ENCODE measurements at regions not wholly inside any gene's neighbourhood (a gene's known extent, or its start where the extent isn't known, plus 50 kb on each side); places are given as distances from the start of the nearest gene placed in this dataset.
"Not testable (repeated sequence)": the region's sequence is repeated elsewhere in the genome, so short reads cannot be mapped to it uniquely, and the experiment has no call there.

DNA sequence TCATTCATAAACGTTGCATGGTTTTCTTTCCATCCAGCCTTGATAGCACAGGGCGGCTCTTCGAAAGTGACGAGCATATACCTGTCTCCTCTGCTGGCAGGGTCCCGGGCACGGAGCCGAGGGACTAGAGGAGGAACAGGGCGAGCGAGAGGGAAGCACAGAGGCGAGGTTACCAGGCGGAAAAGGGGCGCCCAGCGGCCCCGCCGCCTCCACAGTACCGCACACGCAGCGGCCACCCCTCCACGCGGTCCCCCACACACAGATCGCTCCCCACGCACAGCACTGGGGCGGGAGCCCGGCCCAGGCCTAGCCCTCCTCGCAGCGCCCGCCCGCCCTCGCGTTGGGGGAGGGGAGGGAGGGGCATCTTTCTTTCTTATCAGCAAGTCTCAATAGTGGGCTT is 296.6 kb upstream of the DAB2 start:
- DNase-seq, result no peak

GRCh38 chr5:39720136-39720535 is 295.4 kb upstream of the DAB2 start:
- DNase-seq, result no peak

DNA sequence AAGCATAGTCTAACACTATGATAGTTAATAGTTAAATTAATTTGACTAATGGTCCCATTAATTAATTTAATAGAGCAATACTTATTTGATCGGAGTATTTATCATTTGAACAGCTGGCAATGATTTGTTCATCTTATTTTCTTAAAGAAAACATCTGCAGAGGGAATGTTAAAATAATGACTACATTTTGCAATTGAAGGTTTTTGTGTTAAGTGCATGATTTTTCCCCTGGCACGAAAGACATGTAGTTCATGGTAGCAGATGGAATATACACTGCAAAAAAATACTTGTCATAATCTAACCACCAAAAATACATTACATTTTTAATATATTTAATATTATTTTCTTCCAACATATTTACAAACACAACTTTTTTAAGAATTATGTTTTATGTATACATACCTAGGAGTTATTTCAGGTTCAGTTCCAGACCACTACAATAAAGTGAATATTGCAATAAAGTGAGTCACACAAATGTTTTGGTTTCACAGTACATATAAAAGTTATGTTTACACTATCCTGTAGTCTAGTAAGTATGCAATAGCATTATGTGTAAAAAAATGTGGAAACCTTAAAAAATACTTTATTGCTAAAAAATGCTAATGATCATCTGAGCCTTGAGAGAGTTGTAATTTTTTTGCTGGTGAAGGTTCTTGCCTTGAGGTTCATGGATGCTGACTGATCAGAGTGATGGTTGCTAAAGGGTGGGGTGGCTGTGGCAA is 292.6 kb upstream of the DAB2 start:
- no peak for DNase-seq

DNA sequence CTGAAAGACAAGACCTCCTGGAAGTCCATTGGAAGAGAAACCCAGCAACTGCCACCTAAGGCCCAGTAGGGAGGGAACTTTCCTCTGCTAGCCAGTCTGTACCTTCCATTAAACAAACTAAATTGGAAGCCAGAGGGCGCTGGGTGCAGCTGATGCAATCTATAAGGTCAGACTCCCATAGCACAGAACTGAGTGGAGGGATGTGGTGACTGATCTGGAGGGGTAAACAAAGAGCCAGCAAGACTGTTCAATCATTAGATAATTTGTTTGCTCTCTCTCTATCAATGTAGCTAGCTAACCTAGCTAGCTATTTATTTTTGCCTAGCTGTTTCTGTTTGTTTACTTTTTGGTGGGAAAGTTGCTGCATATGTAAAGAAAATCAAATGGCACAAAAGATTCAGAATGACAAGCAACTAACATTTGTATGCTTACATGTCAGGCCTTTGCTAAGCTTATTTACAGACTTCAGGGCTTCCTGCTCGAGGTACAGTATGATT is 291.8 kb upstream of the DAB2 start:
- peak; percentile 19 for DNase-seq

- DNase-seq, result peak; percentile 55
These were observed 289.4 kb upstream of the DAB2 start for GRCh38 chr5:39714036-39714698.

DNA sequence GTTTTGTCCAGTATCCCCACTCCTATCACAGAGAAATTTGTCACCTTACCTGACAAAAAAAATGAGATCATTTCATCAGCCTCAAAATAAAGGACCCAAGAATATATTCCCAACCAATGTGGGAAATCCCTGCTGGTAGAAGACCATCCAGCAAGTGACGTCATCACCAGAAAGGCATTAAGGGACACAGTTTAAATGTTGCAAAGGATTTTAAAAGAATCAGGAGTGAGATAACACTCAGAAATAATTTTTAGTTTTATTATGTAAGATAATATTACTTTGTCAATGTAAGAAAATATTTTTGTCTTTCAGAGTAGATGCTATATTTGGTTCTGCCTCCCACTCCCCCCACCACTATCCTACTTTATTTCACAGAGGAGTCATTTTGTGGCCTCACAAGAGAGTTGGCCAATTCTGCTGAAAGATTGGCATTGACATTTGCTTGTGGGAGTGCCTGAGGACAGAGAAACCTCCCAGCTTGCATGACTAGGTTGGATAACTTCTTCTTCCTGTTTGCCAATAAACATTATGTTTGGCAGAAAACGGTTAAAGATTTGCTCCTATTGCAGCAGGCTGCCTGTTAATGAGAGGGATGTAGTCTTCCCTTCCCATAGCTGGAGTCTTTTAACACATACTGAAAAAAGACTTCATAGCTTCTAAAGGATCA is 288.6 kb upstream of the DAB2 start:
- no peak for DNase-seq

GRCh38 chr5:39712316-39713249 is 287.8 kb upstream of the DAB2 start:
- no peak for DNase-seq

DNA sequence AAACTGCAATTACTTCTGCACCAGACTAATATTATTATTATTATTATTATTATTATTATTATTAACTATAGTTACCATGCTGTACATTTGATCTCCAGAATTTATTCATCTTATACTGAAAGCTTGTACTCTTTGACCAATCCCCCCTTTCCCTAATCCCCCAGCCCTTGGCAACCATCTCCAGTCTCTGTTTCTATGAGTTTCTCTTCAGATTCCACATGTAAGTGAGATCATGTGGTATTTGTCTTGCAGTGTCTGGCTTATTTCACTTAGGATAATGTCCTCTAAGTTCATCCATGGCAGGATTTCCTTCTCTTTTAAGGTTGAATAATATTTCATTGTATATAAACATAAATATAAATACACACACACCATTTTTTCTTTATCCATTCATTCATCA is 287.0 kb upstream of the DAB2 start:
- no peak for DNase-seq

DNA sequence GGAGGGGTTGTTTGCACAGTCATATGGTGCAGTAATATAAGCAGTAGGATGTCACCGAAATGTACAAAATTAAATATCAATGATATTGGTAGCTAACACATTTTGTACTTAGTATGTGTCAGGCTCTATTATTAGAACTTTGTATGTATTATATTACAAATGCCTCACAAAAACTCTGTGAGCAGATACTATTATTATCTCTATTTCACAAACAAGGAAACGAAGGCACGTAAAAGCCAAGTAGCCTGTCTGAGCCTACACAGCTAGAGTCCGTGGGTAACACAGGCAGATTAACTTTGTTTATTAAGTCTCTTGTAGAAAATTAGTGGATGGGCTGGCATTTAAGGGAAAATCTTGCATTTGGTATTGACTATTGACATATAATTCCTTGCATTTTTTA is 284.3 kb upstream of the DAB2 start:
- DNase-seq, result no peak

GRCh38 chr5:39702928-39703327 is 278.1 kb upstream of the DAB2 start:
- DNase-seq, result no peak

DNA sequence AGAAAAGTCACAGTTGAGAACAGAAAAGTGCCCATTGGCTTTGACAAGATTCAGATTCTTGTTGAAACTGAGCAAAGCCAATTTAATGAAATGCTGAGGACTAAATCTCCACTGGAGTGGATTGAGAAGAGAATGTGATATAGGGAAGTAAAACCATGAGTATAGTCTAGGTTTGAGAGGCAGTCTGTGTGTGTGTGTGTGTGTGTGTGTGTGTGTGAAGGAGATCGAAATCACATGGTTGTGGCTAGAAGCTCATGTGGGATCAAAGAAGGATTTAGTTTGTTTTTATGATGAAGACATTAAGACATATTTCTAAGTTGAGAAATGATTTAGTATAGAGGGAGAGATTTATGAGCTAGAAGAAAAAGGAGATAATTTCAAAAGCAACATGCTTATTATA is 275.7 kb upstream of the DAB2 start:
- DNase-seq, result no peak

DNA sequence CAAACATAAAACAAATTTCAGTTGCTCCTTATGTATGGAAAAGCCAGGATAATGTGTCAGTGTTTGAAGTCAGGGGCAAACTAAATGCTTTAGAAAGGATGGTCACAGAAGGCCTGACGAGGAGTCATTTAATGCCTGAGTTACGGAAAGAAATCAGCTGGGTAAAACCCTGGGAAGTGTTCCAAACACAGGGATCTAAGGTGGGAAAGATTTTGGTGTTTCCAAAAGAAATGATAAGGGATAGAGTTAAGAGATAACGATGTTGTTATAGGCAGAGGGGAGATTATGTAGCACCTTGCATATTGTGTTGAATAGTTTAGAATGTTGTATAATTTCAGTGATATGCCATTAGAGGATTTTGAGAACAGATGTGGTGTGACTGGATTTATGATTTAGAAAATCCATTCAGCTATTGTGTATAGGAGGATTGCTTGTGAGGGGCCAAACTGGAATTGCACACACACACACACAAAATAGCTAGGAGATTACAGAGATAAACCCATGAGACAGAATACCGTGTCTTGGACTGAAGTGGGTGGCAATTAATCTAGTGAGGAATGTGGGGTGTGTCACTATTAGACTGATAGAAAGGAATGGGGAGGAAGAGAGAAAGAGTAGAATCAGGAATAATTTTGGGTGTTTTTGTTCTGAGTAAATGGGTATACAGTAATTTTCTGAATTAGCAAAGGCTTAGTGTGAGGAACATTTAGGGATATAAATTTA is 274.2 kb upstream of the DAB2 start:
- no peak for DNase-seq

DNA sequence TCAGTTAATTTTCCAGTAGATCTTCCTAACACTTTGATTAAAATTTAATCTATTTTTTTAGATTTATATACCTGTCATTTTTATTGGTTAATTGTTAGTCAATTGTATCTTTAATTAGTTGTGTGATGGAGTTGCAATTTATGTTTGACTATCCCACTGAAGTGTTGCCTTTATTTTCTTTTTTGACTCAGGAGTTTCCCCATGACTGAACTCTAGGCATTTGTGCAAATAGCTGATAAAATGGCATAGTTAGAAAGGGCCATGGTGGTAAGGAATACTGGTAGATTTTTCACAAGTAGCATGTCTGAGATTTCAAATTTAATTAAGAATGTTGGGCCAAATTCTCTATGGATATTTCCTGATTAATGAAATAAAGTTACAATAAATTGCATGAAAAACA is 273.1 kb upstream of the DAB2 start:
- no peak for DNase-seq

- no peak for DNase-seq
These were observed 272.1 kb upstream of the DAB2 start for GRCh38 chr5:39696672-39697398.

GRCh38 chr5:39691993-39692392 is 267.2 kb upstream of the DAB2 start:
- no peak for DNase-seq

DNA sequence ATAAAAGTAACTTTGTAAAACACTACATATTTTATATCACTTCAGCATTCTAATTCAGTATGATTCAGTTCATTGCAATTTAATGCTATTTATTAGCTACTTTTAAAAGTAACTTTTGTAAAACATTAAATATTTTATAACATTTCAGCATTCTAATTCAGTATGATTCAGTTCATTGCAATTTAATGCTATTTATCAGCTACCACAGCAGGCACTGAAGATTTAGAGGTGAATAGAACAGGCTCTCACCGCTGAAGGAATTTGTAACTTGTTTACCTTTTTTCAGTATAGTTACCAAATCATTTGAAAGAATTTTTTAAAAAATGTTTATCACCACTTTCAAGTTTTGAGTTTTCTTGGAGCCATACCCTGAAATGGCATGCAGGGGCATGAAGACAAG is 266.4 kb upstream of the DAB2 start:
- no peak for DNase-seq

DNA sequence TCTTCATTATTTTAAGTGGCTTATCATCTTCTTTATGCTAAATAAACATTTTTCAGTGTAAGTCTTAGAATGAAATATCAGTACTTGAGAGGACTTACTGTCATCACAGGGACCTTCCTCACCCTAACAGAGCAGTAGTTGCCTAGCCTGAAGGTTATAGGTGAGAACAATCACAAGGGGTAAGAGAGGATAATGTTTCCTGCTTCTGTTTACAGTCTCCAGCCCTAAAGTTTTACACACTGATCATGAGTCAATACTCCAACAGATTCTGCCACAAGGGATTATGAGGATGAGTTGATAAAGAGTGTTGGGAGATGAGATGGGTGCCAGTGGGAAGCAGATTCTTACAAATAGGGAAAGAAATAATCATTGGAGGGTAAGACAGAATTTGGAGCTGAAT is 265.1 kb upstream of the DAB2 start:
- DNase-seq, result no peak

- not testable (repeated sequence) for DNase-seq
These were observed 263.1 kb upstream of the DAB2 start for GRCh38 chr5:39687924-39688323.

- no peak for DNase-seq
These were observed 255.4 kb upstream of the DAB2 start for GRCh38 chr5:39680213-39680612.

- DNase-seq, result no peak
These were observed 253.8 kb upstream of the DAB2 start for GRCh38 chr5:39678534-39678933.

GRCh38 chr5:39675676-39676075 is 250.9 kb upstream of the DAB2 start:
- no peak for DNase-seq

Data from CD4-positive, alpha-beta T cell treated with Interleukin-12 subunit alpha and Interleukin-12 subunit beta, for 1 hour (primary cell).